ENCODE measurements at regions not wholly inside any gene's neighbourhood (a gene's known extent, or its start where the extent isn't known, plus 50 kb on each side); places are given as distances from the start of the nearest gene placed in this dataset.
A peak's percentile ranks its signal among the peaks of the same experiment; 100 is the strongest.

DNA sequence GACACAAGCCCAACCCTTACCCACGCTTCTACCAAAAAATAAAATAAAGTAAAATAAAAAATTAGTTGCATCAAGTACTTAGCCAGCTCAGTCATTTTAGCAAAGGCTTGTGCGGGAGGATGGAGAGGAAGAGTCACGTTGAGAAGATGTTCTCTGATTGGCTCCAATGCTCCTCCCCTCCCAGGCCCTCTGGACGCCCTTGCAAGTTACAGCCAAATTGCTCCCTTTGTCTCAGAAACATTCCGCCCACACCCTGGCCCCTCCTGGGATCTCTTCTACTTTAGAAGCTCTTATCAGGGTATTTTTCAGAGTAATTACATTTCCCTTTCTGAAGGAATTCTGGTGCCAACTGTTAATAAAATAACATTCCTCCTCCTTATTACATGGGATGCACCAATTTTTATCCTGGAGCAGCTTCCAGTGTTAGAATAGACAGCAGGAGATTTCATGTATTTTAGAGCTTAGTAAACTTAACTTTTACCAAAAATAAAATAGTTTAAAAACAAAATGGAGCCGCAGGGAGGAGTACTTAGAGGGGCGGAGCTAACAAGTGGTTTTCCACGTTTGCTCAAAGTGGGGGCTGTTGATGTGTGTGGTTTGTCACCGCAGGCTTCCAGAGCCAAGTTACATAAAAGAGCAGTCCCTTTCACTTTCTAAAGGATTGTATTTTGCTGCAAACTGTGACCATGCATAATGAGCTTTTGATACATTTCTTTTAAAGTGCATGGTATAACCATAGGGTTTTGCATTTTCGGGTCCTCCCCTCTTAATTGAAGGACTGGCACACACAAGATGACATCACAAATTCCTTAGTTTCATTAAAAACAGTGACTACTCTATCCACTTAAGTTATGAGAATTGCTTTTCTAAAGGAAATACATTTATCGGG, 71.7 kb upstream of the RAP1B start:
- Histone ChIP-seq H3K9me3 (ENCODE audit: control insufficient read depth, insufficient read depth, low read depth, low read length) (no peaks in the 10 kb centered on the region), H3K36me3 (ENCODE audit: control insufficient read depth in 2 of 2, insufficient read depth in 1 of 2, low read length in 2 of 2) (no peaks in the 10 kb centered on the region), H3K4me1 (ENCODE audit: control insufficient read depth, insufficient read depth, low read length) (peaks cover 10% of the 10 kb centered on the region), H3K4me3 (ENCODE audit: low read depth, low read length) (peak overlapping the region; percentile 12; the same call in 1 of the 2 replicates), H3K27ac (ENCODE audit: extremely low read depth, low read depth, low read length) (peak overlapping the region; percentile 73)
- ChIA-PET POLR2A (no interaction called here), CTCF (interaction anchor here (0.5 to 1.1 kb wide), 7 partner anchors 8 to 180 kb away, joined by 3 to 4 read pairs (median 3); no protein-coding TSS in a partner anchor)
- no peak for TF ChIP-seq ZNF624 (tag by site-specific recombination; IDR thresholded peaks at IDR 0.05)
- TF ChIP-seq, protein P1, sequence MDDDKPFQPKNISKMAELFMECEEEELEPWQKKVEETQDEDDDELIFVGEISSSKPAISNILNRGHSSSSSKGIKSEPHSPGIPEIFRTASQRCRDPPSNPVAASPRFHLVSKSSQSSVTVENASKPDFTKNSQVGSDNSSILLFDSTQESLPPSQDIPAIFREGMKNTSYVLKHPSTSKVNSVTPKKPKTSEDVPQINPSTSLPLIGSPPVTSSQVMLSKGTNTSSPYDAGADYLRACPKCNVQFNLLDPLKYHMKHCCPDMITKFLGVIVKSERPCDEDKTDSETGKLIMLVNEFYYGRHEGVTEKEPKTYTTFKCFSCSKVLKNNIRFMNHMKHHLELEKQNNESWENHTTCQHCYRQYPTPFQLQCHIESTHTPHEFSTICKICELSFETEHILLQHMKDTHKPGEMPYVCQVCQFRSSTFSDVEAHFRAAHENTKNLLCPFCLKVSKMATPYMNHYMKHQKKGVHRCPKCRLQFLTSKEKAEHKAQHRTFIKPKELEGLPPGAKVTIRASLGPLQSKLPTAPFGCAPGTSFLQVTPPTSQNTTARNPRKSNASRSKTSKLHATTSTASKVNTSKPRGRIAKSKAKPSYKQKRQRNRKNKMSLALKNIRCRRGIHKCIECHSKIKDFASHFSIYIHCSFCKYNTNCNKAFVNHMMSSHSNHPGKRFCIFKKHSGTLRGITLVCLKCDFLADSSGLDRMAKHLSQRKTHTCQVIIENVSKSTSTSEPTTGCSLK (tag by site-specific recombination; IDR thresholded peaks at IDR 0.05): no peak
- TF ChIP-seq OSR2 (tag by site-specific recombination; IDR thresholded peaks at IDR 0.05): peak; percentile 45; the same call in 1 of the 2 replicates
- no peak for TF ChIP-seq ZFP37 (tag by site-specific recombination; IDR thresholded peaks at IDR 0.05)
- TF ChIP-seq ZNF426 (tag by site-specific recombination; IDR thresholded peaks at IDR 0.05): no peak
- no peak for TF ChIP-seq GFI1B (tag by site-specific recombination; IDR thresholded peaks at IDR 0.05)
- TF ChIP-seq RBAK (tag by site-specific recombination; IDR thresholded peaks at IDR 0.05): no peak
- TF ChIP-seq ZNF549 (tag by site-specific recombination; IDR thresholded peaks at IDR 0.05): no peak
- TF ChIP-seq, protein P2, sequence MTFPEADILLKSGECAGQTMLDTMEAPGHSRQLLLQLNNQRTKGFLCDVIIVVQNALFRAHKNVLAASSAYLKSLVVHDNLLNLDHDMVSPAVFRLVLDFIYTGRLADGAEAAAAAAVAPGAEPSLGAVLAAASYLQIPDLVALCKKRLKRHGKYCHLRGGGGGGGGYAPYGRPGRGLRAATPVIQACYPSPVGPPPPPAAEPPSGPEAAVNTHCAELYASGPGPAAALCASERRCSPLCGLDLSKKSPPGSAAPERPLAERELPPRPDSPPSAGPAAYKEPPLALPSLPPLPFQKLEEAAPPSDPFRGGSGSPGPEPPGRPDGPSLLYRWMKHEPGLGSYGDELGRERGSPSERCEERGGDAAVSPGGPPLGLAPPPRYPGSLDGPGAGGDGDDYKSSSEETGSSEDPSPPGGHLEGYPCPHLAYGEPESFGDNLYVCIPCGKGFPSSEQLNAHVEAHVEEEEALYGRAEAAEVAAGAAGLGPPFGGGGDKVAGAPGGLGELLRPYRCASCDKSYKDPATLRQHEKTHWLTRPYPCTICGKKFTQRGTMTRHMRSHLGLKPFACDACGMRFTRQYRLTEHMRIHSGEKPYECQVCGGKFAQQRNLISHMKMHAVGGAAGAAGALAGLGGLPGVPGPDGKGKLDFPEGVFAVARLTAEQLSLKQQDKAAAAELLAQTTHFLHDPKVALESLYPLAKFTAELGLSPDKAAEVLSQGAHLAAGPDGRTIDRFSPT (tag by site-specific recombination; IDR thresholded peaks at IDR 0.05): no peak
- TF ChIP-seq ZNF521 (tag by site-specific recombination; IDR thresholded peaks at IDR 0.05): no peak
- no peak for TF ChIP-seq ZNF701 (tag by site-specific recombination; IDR thresholded peaks at IDR 0.05)
- TF ChIP-seq ZNF664 (tag by site-specific recombination; IDR thresholded peaks at IDR 0.05): no peak
- no peak for TF ChIP-seq ZNF529 (tag by site-specific recombination; IDR thresholded peaks at IDR 0.05; ENCODE audit: insufficient replicate concordance)
- TF ChIP-seq HOXD13 (CRISPR knock-in tag; IDR thresholded peaks at IDR 0.05; ENCODE audit: borderline replicate concordance): no peak
- TF ChIP-seq, protein P3, sequence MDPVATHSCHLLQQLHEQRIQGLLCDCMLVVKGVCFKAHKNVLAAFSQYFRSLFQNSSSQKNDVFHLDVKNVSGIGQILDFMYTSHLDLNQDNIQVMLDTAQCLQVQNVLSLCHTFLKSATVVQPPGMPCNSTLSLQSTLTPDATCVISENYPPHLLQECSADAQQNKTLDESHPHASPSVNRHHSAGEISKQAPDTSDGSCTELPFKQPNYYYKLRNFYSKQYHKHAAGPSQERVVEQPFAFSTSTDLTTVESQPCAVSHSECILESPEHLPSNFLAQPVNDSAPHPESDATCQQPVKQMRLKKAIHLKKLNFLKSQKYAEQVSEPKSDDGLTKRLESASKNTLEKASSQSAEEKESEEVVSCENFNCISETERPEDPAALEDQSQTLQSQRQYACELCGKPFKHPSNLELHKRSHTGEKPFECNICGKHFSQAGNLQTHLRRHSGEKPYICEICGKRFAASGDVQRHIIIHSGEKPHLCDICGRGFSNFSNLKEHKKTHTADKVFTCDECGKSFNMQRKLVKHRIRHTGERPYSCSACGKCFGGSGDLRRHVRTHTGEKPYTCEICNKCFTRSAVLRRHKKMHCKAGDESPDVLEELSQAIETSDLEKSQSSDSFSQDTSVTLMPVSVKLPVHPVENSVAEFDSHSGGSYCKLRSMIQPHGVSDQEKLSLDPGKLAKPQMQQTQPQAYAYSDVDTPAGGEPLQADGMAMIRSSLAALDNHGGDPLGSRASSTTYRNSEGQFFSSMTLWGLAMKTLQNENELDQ (tag by site-specific recombination; IDR thresholded peaks at IDR 0.05; ENCODE audit: low read depth): no peak
- no peak for TF ChIP-seq YY1 (tag by site-specific recombination; IDR thresholded peaks at IDR 0.05)
- TF ChIP-seq SP2 (tag by site-specific recombination; IDR thresholded peaks at IDR 0.05): peak; percentile 36; the same call in 1 of the 2 replicates
- no peak for TF ChIP-seq ZNF76 (tag by site-specific recombination; IDR thresholded peaks at IDR 0.05; ENCODE audit: borderline replicate concordance, low read depth)
- TF ChIP-seq ZNF843 (tag by site-specific recombination; IDR thresholded peaks at IDR 0.05): no peak
- no peak for TF ChIP-seq ZNF837 (tag by site-specific recombination; IDR thresholded peaks at IDR 0.05)
- TF ChIP-seq, protein P4, sequence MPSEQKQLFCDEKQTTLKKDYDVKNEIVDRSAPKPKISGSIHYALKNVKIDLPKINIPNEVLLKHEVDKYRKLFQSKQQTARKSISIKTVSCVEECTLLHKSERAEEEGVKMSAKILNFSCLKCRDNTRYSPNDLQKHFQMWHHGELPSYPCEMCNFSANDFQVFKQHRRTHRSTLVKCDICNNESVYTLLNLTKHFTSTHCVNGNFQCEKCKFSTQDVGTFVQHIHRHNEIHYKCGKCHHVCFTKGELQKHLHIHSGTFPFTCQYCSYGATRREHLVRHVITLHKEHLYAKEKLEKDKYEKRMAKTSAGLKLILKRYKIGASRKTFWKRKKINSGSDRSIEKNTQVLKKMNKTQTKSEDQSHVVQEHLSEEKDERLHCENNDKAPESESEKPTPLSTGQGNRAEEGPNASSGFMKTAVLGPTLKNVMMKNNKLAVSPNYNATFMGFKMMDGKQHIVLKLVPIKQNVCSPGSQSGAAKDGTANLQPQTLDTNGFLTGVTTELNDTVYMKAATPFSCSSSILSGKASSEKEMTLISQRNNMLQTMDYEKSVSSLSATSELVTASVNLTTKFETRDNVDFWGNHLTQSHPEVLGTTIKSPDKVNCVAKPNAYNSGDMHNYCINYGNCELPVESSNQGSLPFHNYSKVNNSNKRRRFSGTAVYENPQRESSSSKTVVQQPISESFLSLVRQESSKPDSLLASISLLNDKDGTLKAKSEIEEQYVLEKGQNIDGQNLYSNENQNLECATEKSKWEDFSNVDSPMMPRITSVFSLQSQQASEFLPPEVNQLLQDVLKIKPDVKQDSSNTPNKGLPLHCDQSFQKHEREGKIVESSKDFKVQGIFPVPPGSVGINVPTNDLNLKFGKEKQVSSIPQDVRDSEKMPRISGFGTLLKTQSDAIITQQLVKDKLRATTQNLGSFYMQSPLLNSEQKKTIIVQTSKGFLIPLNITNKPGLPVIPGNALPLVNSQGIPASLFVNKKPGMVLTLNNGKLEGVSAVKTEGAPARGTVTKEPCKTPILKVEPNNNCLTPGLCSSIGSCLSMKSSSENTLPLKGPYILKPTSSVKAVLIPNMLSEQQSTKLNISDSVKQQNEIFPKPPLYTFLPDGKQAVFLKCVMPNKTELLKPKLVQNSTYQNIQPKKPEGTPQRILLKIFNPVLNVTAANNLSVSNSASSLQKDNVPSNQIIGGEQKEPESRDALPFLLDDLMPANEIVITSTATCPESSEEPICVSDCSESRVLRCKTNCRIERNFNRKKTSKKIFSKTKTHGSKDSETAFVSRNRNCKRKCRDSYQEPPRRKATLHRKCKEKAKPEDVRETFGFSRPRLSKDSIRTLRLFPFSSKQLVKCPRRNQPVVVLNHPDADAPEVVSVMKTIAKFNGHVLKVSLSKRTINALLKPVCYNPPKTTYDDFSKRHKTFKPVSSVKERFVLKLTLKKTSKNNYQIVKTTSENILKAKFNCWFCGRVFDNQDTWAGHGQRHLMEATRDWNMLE (tag by site-specific recombination; conservative IDR thresholded peaks at IDR 0.05; ENCODE audit: low read depth): 0 out of 2 replicates have a peak, but pooled peaks have one; percentile 27
- no peak for TF ChIP-seq ZEB2 (tag by site-specific recombination; IDR thresholded peaks at IDR 0.05)
- no peak for TF ChIP-seq ZNF610 (tag by site-specific recombination; IDR thresholded peaks at IDR 0.05; ENCODE audit: borderline replicate concordance)
- TF ChIP-seq TRIM28 (IDR thresholded peaks at IDR 0.05; ENCODE audit: borderline replicate concordance, low read length): no peak

Measured in HEK293 (cell line).